Activated CD8-positive, alpha-beta memory T cell treated with anti-CD3 and anti-CD28 coated beads, Interleukin-2, amount 50 U/mL, for 24 hours (primary cell): ENCODE measurements at regions not wholly inside any gene's neighbourhood (a gene's known extent, or its start where the extent isn't known, plus 50 kb on each side); places are given as distances from the start of the nearest gene placed in this dataset.
"Not testable (repeated sequence)": the region's sequence is repeated elsewhere in the genome, so short reads cannot be mapped to it uniquely, and the experiment has no call there.

ENCODE experiments used
- DNase-seq: peaks from one replicate; pipeline ENCODE4 v3.0.0-alpha.2; 2020; ENCODE audit errors: extremely low read depth

DNA sequence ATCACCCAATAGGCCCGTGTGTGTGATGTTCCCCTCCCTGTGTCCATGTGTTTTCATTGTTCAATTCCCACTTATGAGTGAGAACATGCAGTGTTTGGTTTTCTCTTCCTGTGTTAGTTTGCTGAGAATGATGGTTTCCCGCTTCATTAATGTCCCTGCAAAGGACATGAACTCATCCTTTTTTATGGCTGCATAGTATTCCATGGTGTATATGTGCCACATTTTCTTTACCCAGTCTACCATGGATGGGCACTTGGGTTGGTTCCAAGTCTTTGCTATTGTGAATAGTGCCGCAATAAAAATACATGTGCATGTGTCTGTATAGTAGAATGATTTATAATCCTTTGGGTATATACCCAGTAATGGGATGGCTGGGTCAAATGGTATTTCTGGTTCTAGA lies 568.1 kb downstream of the MATN1 start:
- DNase-seq, result not testable (repeated sequence)

- DNase-seq, result no peak
These were observed 569.5 kb downstream of the MATN1 start for GRCh38 chr1:30153743-30154449.

- no peak for DNase-seq
These were observed 571.6 kb downstream of the MATN1 start for GRCh38 chr1:30151826-30152225.

DNA sequence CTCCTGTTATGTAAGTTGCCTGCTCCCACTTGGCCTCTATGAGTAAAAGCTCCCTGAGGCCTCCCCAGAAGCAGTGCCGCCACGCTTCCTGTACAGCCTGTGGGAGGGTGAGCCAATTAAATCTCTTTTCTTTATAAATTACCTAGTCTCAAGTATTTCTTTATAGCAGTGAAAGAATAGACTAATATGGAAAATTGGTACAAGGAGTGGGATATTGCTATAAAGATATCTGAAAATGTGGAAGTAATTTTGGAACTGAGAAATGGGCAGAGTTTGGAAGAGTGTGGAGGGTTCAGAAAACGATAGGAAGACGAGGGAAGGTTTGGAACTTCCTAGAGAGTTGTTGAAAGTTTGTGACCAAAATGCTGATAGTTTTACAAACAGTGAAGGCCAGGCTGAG lies 572.3 kb downstream of the MATN1 start:
- DNase-seq, result no peak

GRCh38 chr1:30149226-30149625 lies 574.2 kb downstream of the MATN1 start:
- no peak for DNase-seq

- DNase-seq, result no peak
These were observed 574.7 kb downstream of the MATN1 start for GRCh38 chr1:30148676-30149075.

GRCh38 chr1:30147188-30147587 lies 576.2 kb downstream of the MATN1 start:
- no peak for DNase-seq

DNA sequence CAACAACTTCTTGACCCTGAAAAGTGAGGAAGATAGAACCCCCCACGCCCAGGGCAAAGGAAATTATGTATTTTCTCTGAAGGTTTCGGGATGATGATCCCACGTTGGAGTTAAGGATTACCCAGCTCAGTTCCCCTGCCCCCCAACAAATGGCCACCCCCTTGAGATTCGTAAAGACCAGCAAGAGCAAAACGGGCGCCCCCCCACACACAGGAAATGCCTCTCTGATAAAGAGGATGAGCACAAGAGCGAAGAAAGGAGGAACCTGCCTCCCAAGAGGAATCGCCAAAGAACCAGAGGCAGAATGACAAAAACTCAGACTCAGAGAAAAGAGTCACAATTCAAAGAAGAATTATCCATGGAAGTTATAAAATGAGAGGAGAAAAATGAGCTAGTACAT lies 576.9 kb downstream of the MATN1 start:
- no peak for DNase-seq

DNA sequence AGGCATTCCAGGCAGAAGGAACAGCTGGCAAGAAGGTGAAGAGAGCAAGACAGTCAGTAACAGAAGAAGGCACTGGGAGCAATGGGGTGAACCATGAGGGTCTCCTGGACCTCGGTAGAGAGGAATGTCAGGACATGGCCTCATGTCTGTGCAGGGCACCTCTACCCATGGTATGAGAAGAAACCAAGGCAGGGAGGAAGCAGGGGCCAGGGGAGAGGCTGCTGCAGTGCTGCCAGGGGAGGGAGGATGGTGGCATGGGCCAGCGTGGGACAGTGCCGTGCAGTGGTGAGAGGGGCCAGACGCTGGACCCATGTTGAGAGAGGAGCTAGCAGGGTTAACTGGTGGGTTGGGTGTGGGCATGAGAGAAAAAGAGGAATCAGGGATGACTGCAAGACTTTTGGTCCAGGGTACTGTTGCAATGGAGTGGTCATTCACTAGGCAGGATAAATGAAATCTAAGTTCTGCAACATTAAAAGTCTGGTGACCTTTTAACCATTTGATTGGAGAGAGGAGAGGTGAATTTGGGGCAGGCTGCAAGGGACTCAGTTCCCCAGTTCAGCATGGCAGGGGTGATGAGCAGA lies 577.6 kb downstream of the MATN1 start:
- no peak for DNase-seq

- DNase-seq, result no peak
These were observed 578.6 kb downstream of the MATN1 start for GRCh38 chr1:30144831-30145230.

DNA sequence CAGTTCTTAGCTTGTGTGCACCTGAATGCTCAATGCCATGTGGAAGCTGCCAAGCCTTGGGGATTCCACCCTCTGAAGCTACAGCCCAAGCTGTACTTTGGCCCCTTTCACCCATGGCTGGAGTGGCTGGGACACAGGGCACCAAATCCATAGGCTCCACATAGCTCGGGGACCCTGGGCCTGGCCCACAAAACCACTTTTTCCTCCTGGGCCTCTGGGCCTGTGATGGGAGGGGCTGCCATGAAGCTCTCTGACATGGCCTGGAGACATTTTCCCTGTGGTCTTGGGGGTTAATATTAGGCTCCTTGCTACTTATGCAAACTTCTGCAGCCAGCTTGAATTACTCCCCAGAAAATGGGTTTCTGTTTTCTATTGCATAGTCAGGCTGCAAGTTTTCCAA lies 579.9 kb downstream of the MATN1 start:
- no peak for DNase-seq

DNA sequence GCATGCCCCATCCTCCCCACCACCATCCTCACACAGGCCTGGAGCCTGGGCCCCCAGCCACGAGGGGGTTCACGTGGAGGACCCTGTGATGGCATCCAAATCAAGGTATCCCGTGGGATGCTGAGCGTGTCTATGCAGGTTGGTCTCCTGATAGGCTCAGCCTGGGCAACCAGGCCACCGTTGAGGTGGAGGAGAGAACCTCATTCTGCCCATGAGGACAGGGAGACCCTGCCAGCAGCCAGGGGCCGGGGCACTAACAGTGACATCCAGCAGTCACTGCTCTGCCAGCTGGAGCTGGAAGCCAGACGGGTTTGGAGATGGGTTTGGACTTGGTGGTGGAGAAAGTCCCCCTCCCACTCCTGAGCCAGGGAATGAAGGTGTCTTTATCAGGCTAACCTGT lies 582.8 kb downstream of the MATN1 start:
- DNase-seq, result no peak

- no peak for DNase-seq
These were observed 584.5 kb downstream of the MATN1 start for GRCh38 chr1:30138891-30139290.

DNA sequence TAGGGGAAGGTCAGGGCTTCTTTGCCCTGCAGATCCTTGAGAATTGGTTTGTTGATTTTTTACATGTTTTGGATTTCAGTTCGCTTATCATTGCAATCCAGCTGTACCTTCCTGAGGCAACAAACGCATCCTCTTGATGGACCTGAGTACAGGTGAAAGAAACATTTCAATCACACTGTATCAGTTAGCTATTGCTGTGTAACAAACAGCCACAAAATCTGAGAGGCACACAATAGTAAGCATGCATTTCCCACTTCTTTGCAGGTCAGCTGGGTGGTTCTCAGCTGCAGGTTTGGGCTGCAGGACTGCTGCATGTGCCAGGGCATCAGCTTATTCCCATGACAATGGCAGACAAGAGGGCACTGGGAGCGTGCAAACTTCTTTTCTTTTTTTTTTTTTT lies 586.4 kb downstream of the MATN1 start:
- no peak for DNase-seq

DNA sequence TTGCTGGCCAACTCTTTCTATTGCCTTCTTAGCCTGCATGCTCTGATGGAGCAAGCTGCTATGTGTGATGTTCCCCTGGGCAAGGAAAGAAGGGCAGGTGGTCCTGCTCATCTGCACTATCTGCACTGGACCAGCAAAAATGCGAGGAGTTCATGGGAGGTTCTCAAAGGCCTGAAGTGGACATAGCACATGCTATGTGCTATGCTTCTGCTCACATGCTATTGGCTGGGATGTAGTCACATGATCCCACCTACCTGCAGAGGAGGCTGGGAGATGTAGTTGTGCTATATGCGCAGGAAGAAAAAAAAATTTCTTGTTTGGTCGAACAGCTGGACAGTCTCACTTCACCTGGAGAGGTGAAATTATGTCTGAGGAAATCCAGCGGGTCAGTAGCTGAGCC lies 587.7 kb downstream of the MATN1 start:
- no peak for DNase-seq

DNA sequence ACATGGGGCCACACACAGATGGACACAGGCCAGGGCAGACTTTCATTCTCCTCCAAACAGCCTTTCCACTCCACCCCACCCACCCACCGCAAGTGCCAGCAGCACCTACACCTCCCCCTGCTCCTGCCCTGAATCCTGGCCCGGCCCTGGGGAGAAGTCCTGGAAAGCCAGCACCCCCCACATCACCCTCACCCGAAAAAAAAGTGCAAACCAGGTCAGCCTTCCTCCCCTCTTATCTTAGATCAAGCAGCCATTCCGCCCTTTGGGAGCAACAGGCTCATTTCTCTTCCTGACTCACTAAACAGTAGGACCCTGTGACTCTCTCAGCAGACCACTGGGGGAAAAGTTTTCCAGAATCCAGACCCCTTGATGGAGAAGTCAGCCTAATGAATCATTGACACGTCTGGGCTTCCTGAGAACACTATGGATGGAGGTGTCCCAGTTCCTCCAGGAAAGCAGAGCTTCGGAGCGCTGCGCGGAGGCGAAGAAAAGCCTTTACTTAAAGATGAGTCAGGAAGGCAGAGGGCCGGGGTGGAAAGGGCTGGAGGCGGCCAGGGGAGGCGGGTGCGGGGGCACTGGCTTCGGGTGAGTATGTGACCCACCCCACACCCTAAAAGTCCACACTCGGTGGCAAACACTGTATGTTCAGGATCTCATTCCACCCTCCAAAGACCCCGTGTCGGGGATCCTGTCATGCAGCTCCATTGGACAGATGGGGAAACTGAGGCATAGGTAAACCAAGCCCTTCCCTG lies 588.7 kb downstream of the MATN1 start:
- DNase-seq, result no peak

DNA sequence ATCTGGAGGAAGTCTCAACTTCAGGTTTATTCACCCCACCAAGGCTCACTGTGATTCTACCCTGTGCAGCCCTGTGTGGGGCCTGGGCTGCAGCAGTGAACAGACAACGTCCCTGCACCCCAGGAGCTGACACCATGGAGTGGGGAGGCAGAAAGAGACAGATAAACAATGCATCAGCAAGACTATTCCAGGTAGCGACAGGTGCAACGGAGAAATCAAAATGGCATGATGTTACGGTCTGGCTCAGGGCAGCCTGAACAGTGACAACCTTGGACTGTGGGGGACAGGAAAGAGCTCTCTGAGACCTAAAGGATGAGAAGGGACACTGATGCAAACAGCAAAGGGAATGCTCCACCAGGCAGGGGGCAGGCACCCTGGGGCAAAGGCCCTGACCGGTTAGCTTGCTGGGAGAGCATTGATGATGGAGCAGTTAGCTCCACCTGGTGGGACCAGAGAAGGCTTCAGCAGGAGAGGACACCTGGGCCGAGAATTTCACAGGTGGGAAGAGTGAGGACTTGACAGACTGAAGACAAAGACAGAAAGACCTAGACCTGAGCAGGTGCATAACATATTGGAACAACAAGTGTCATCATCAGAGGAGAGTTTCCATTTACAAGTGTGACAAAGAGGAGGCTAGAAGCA lies 589.9 kb downstream of the MATN1 start:
- no peak for DNase-seq

- no peak for DNase-seq
These were observed 590.6 kb downstream of the MATN1 start for GRCh38 chr1:30132602-30133286.

DNA sequence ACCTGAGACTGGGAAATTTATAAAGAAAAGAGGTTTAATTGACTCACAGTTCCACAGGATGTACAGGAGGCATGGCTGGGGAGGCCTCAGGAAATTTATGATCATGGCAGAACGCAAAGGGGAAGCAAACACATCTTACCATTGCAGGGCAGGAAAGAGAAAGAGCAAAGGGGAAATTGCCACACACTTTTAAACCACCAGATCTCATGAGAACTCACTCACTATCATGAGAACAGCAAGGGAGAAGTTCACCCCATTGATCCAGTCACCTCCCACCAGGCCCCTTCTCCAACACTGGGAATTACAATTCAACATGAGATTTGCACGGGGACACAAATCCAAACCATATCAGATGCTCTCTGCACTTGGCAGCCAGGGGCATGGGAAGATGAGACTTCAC lies 592.8 kb downstream of the MATN1 start:
- not testable (repeated sequence) for DNase-seq

GRCh38 chr1:30130099-30130498 lies 593.3 kb downstream of the MATN1 start:
- DNase-seq, result no peak

- DNase-seq, result no peak
These were observed 593.8 kb downstream of the MATN1 start for GRCh38 chr1:30129421-30130055.

- no peak for DNase-seq
These were observed 594.4 kb downstream of the MATN1 start for GRCh38 chr1:30129001-30129408.
